Psoas muscle (tissue), 7 donors: ENCODE measurements at regions not wholly inside any gene's neighbourhood (a gene's known extent, or its start where the extent isn't known, plus 50 kb on each side); places are given as distances from the start of the nearest gene placed in this dataset.

Experiments
- ATAC-seq, 4 donors: fragments of 200-7000 bp; cut with Tn5 transposase; one replicate each; pipeline ENCODE4 v1.9.1; 2020; ENCODE audit warnings: moderate library complexity in 3 of 4, mild to moderate bottlenecking in 2 of 4
- DNase-seq, 2 donors: peaks; one replicate each; pipeline ENCODE4 v3.0.0-alpha.2; 2020
- H3K27ac ChIP-seq: fragments of 200-600 bp; one replicate; pipeline ENCODE4 v1.8.0; 2022
- H3K27me3 ChIP-seq, 3 donors: fragments of 200-600 bp in 1 of 3; one replicate each; pipeline versions ENCODE4 v1.6.1 to v1.8.0; 2013 to 2022; ENCODE audit warnings: low read length in 2 of 3, mild to moderate bottlenecking in 2 of 3, moderate library complexity in 1 of 3; ENCODE audit not compliant: insufficient read depth in 3 of 3
- H3K36me3 ChIP-seq, 2 donors: fragments of 200-600 bp in 1 of 2; one replicate each; pipeline versions ENCODE4 v1.6.1 to v1.8.0; 2013 to 2022; ENCODE audit warnings: low read depth in 1 of 2, mild to moderate bottlenecking in 1 of 2, moderate library complexity in 1 of 2; ENCODE audit not compliant: insufficient read depth in 1 of 2
- H3K4me1 ChIP-seq: fragments of 200-600 bp; one replicate; pipeline ENCODE4 v1.8.0; 2022
- H3K4me3 ChIP-seq: fragments of 200-600 bp; one replicate; pipeline ENCODE4 v1.8.0; 2022; ENCODE audit warnings: mild to moderate bottlenecking
- H3K9me3 ChIP-seq: fragments of 200-600 bp; one replicate; pipeline ENCODE4 v1.8.0; 2022
- WGBS, 3 donors: extraction: QIAGEN DNeasy Blood & Tissue Kit; methylation state at CpG; one replicate each; pipeline versions ENCODE4 v1.1.6 to v1.1.7; 2013; 5-methylcytosine and 5-hydroxymethylcytosine counted together
- intact Hi-C, 2 donors: fragments of 100-400 bp; cut with DNase I; formaldehyde crosslinking; loops; one replicate each; pipeline versions ENCODE4 v1.11.0 to v1.14.2; 2022
- TF ChIP-seq, protein P1 (sequence below): fragments of 200-600 bp; IDR thresholded peaks from one replicate; pipeline ENCODE4 v1.8.0; 2022; ENCODE audit warnings: antibody characterized with exemption
- donor health status: healthy with polysubstance abuse.
- donor health status: DM: no; HTN: no; CAD: no; lungs with moderate emphysema.
- donor health status: Bipolar disorder and iron deficiency.
- donor health status: healthy.
- donor health status: DM: yes; HTN: yes; CAD: no.
- donor health status: DM: no; HTN: no; CAD: no.
- donor health status: DM: yes; HTN: yes; CAD: no.

DNA sequence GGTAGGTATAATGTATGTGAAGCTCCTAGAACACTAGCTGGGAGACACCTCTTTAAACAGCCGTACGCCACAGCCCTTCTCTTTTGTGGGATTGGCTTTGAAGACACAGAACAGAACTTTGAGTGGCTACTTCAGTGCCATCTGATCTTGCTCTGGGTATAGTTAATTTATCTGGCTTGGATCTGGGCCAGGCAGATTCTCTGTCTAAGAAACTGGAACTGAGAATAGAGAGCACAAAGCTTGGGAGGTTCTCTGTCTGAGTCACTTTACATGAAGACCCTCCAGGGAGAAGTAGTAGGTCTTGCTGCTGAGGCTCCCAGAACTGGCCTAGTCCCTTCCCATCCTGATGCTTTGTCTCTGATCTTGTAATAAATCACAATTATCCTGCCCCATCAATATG, 721.0 kb upstream of the KIF2B start:
- Histone ChIP-seq H3K4me1 (no peaks in the 10 kb centered on the region), H3K9me3 (no peaks in the 10 kb centered on the region), H3K27me3 (no peaks in the 10 kb centered on the region), H3K4me3 (no peak overlapping the region), H3K27ac (no peak overlapping the region), H3K36me3 (no peaks in the 10 kb centered on the region)
- DNase-seq (no peak), ATAC-seq (no peak)
- TF ChIP-seq, protein P1, sequence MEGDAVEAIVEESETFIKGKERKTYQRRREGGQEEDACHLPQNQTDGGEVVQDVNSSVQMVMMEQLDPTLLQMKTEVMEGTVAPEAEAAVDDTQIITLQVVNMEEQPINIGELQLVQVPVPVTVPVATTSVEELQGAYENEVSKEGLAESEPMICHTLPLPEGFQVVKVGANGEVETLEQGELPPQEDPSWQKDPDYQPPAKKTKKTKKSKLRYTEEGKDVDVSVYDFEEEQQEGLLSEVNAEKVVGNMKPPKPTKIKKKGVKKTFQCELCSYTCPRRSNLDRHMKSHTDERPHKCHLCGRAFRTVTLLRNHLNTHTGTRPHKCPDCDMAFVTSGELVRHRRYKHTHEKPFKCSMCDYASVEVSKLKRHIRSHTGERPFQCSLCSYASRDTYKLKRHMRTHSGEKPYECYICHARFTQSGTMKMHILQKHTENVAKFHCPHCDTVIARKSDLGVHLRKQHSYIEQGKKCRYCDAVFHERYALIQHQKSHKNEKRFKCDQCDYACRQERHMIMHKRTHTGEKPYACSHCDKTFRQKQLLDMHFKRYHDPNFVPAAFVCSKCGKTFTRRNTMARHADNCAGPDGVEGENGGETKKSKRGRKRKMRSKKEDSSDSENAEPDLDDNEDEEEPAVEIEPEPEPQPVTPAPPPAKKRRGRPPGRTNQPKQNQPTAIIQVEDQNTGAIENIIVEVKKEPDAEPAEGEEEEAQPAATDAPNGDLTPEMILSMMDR: no peak
- intact Hi-C loops: loop anchor here in 1 of 2 donors (5.0 kb wide), 1 partner anchor 51 kb away; no protein-coding TSS in a partner anchor
- 70 to 90% (median 74%) methylated on average over 2 of the region's 2 CpGs for WGBS, 3 donors

DNA sequence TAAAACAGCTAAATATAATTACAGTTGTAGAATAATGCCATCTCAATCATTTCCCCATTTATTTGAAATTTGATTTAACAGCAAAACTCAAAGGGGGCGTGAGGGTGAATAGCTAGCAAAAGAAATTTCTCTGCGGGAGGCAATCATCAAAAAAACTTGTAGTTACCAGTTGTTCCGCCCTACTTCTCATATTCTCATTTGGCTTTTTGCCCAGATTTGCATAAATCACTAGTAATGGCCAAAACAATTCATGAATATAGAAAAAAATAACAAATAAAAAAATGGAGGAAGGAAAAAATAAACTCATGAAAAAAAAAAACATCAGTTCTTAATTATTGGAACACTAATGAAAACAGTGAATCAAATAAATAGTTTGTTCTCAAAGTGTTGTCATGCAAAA, 722.6 kb upstream of the KIF2B start:
- DNase-seq (no peak), ATAC-seq (no peak)
- Histone ChIP-seq H3K36me3 (no peaks in the 10 kb centered on the region), H3K4me1 (no peaks in the 10 kb centered on the region), H3K9me3 (no peaks in the 10 kb centered on the region), H3K27ac (no peak overlapping the region), H3K4me3 (no peak overlapping the region), H3K27me3 (no peaks in the 10 kb centered on the region)
- 20 to 26% (median 22%) methylated on average over 3 of the region's 3 CpGs for WGBS, 3 donors
- intact Hi-C loops: loop anchor here in 1 of 2 donors (5.0 kb wide), 1 partner anchor 52 kb away; no protein-coding TSS in a partner anchor
- TF ChIP-seq, protein P1: no peak

DNA sequence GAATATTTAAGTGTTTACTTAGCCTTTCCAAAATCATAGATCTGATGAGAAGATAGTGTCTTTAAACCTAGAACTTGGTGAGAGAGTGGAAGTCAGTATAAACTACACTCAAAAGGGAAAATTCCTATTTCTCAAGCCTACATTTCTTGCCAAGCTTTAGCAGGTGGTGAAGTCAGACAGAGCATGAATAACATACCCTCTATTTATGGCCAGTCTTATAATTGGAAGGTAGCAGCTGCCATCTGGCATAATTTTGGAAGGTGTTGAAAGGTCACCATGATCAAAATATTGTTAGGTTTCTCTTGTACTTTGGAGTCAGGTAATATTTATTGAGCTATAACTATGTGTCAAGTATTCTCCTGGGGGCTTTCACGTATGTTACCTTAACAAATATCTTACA, 729.3 kb upstream of the KIF2B start:
- ATAC-seq: peak; percentile 56 to 84 (median 80)
- no peaks in the 10 kb centered on the region for H3K36me3 ChIP-seq
- intact Hi-C loops: no loop called here
- TF ChIP-seq, protein P1: no peak
- WGBS, 3 donors: 10 to 26% (median 20%) methylated on average over 1 of the region's 1 CpG
- no peaks in the 10 kb centered on the region for H3K9me3 ChIP-seq
- H3K27me3 ChIP-seq: no peaks in the 10 kb centered on the region
- no peak overlapping the region for H3K4me3 ChIP-seq
- no peak for DNase-seq
- H3K4me1 ChIP-seq: peaks cover 30% of the 10 kb centered on the region
- H3K27ac ChIP-seq: no peak overlapping the region

DNA sequence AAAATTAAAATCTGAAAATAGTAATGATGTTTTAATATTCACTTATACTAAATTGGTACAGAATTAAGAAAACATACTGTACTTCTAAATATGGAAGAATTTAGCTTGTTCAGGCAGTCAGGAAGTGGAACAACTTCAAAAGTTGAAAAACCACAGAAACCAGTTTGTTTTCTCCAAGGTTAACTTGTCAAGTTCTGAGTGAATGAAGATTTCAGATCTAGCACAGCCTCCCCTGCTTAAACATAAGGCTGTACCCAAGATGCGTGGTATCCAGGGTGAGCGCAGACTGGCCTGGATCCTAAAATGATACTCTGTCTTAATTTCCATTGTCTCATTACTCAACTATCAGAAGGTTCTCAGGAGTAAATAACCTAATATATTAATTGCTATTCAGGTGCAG, 730.7 kb upstream of the KIF2B start:
- H3K4me3 ChIP-seq: no peak overlapping the region
- peaks cover 35% of the 10 kb centered on the region for H3K4me1 ChIP-seq
- H3K27ac ChIP-seq: no peak overlapping the region
- intact Hi-C loops: no loop called here
- H3K36me3 ChIP-seq: no peaks in the 10 kb centered on the region
- no peaks in the 10 kb centered on the region for H3K27me3 ChIP-seq
- TF ChIP-seq, protein P1: no peak
- WGBS, 3 donors: 71 to 97% (median 71%) methylated on average over 2 of the region's 2 CpGs
- H3K9me3 ChIP-seq: no peaks in the 10 kb centered on the region
- ATAC-seq (no peak), DNase-seq (no peak)

DNA sequence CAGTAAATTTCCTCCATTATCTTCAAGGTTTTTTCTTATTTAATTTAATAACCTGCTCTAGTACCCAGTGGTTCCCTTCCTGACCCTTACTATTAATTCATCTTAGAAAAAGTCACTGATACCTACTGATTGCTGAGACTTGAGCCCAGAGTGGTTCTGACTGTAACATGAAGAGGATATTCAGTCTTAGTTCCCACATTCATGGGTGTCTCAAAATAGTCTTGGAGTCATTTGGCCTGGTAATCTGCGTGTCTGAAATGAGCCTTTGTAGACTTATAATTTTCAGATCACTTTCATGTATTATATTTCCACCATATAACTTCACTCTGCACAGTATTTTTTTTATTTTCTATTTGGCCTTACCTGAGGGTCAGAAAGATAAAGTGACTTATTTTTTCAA, 732.0 kb upstream of the KIF2B start:
- Histone ChIP-seq H3K36me3 (no peaks in the 10 kb centered on the region), H3K27ac (peak overlapping the region; percentile 8), H3K9me3 (no peaks in the 10 kb centered on the region), H3K4me3 (no peak overlapping the region), H3K27me3 (no peaks in the 10 kb centered on the region), H3K4me1 (peaks cover 35% of the 10 kb centered on the region)
- 29 to 51% (median 42%) methylated on average over 1 of the region's 1 CpG for WGBS, 3 donors
- intact Hi-C loops: no loop called here
- no peak for DNase-seq
- ATAC-seq: peak in 3 of 4 donors; percentile 65 to 84 (median 79)
- TF ChIP-seq, protein P1: no peak
